ENCODE measurements at regions not wholly inside any gene's neighbourhood (a gene's known extent, or its start where the extent isn't known, plus 50 kb on each side); places are given as distances from the start of the nearest gene placed in this dataset.

DNA sequence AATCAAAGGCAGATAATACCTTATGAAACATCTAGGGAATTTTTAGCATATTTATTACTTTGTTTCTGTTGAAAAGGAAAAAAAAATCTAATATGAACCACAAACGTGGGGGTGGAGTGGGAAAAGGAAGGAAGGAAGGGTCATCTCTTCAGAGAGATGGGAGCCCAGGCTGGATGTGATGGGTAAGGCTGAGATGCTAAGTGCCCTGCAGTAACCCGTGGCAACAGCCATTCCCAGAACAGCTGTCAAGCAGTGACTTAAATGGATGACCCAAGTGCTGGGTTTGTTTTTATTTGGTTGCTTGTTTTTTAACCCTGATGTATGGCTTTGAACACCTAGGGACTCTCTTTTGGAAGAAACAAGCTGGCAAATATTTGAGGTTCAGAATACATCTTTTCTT is 50.7 kb upstream of the KLF7 start:
- WGBS, 5 donors = 14 to 33% (median 24%) methylated on average over 2 of the region's 2 CpGs
- intact Hi-C loops (cut with DNase I; ENCODE audit: low total_unique reads) = no loop called here
- Histone ChIP-seq H3K36me3 (no peaks in the 10 kb centered on the region), H3K27me3 (no peaks in the 10 kb centered on the region), H3K4me1 (no peaks in the 10 kb centered on the region), H3K27ac (no peak overlapping the region), H3K9me3 (no peaks in the 10 kb centered on the region), H3K4me3 (no peak overlapping the region)
- no peak for DNase-seq
- TF ChIP-seq, protein P1, sequence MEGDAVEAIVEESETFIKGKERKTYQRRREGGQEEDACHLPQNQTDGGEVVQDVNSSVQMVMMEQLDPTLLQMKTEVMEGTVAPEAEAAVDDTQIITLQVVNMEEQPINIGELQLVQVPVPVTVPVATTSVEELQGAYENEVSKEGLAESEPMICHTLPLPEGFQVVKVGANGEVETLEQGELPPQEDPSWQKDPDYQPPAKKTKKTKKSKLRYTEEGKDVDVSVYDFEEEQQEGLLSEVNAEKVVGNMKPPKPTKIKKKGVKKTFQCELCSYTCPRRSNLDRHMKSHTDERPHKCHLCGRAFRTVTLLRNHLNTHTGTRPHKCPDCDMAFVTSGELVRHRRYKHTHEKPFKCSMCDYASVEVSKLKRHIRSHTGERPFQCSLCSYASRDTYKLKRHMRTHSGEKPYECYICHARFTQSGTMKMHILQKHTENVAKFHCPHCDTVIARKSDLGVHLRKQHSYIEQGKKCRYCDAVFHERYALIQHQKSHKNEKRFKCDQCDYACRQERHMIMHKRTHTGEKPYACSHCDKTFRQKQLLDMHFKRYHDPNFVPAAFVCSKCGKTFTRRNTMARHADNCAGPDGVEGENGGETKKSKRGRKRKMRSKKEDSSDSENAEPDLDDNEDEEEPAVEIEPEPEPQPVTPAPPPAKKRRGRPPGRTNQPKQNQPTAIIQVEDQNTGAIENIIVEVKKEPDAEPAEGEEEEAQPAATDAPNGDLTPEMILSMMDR (IDR thresholded peaks at IDR 0.05) = no peak
- TF ChIP-seq POLR2AphosphoS5 (IDR thresholded peaks at IDR 0.05) (no peak), EP300 (IDR thresholded peaks at IDR 0.05) (no peak), POLR2A (IDR thresholded peaks at IDR 0.05) (no peak)

GRCh38 chr2:207217442-207217841 is 51.7 kb upstream of the KLF7 start:
- Histone ChIP-seq H3K27ac (no peak overlapping the region), H3K4me1 (no peaks in the 10 kb centered on the region), H3K36me3 (no peaks in the 10 kb centered on the region), H3K4me3 (no peak overlapping the region), H3K27me3 (no peaks in the 10 kb centered on the region), H3K9me3 (no peaks in the 10 kb centered on the region)
- intact Hi-C loops (cut with DNase I; ENCODE audit: low total_unique reads) = no loop called here
- no peak for DNase-seq
- WGBS, 5 donors = 80 to 89% (median 86%) methylated on average over 2 of the region's 2 CpGs
- no peak for TF ChIP-seq POLR2A (IDR thresholded peaks at IDR 0.05)
- TF ChIP-seq EP300 (IDR thresholded peaks at IDR 0.05) = no peak
- TF ChIP-seq, protein P1 (IDR thresholded peaks at IDR 0.05) = no peak
- TF ChIP-seq POLR2AphosphoS5 (IDR thresholded peaks at IDR 0.05) = no peak

DNA sequence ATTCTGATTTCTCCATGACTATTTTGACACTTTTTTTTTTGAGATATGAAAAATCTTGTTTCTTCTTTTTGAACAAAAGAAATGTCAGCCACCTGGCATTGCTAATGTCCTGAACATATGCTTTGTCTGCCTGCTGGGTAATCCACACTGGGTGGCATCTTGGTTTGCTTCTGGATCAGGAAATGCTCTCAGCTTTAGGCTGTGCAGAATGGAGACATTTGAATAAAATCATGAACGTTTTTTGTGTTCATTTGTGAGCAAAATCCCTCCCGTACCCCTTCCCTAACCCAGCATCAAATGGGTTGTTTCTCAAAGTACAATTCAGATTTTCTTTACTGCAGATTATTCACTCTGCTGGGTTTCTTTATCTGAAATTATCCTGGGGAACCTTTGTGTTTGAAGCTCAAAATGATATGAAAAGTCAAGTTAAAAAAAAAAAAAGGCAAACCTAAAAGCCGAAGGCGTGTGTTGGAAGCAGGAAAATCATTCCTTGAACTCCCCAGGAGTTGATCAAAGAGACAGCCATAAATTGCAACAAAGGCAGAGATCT is 53.4 kb upstream of the KLF7 start:
- TF ChIP-seq POLR2AphosphoS5 (IDR thresholded peaks at IDR 0.05) (no peak), EP300 (IDR thresholded peaks at IDR 0.05) (no peak), POLR2A (IDR thresholded peaks at IDR 0.05) (no peak)
- TF ChIP-seq, protein P1 (IDR thresholded peaks at IDR 0.05) = no peak
- no peak for DNase-seq

GRCh38 chr2:207219676-207220501 is 54.1 kb upstream of the KLF7 start:
- no peaks in the 10 kb centered on the region for H3K9me3 ChIP-seq
- intact Hi-C loops (cut with DNase I; ENCODE audit: low total_unique reads) = no loop called here
- TF ChIP-seq EP300 (IDR thresholded peaks at IDR 0.05) = no peak
- TF ChIP-seq, protein P1 (IDR thresholded peaks at IDR 0.05) = no peak
- TF ChIP-seq POLR2AphosphoS5 (IDR thresholded peaks at IDR 0.05) = no peak
- TF ChIP-seq POLR2A (IDR thresholded peaks at IDR 0.05) = no peak
- H3K4me3 ChIP-seq = no peak overlapping the region
- H3K27ac ChIP-seq = no peak overlapping the region
- no peak for DNase-seq
- H3K27me3 ChIP-seq = no peaks in the 10 kb centered on the region
- 61 to 66% (median 64%) methylated on average over 10 of the region's 10 CpGs for WGBS, 5 donors
- no peaks in the 10 kb centered on the region for H3K4me1 ChIP-seq
- no peaks in the 10 kb centered on the region for H3K36me3 ChIP-seq

More for the DNA sequence above, 53.4 kb upstream of the KLF7 start:
- no peaks in the 10 kb centered on the region for H3K4me1 ChIP-seq
- no peak overlapping the region for H3K27ac ChIP-seq
- intact Hi-C loops (cut with DNase I; ENCODE audit: low total_unique reads) = no loop called here
- H3K9me3 ChIP-seq = no peaks in the 10 kb centered on the region
- no peaks in the 10 kb centered on the region for H3K27me3 ChIP-seq
- no peak overlapping the region for H3K4me3 ChIP-seq
- 63 to 79% (median 69%) methylated on average over 4 of the region's 4 CpGs for WGBS, 5 donors
- no peaks in the 10 kb centered on the region for H3K36me3 ChIP-seq

All from stomach (tissue), 8 donors.